ENCODE measurements at regions not wholly inside any gene's neighbourhood (a gene's known extent, or its start where the extent isn't known, plus 50 kb on each side); places are given as distances from the start of the nearest gene placed in this dataset.

- no peak for ATAC-seq
- TF ChIP-seq ARNTL (CRISPR knock-in tag; IDR thresholded peaks at IDR 0.05; ENCODE audit: borderline replicate concordance, low read depth), result no peak
- TF ChIP-seq CSRNP3 (CRISPR knock-in tag; IDR thresholded peaks at IDR 0.05), result no peak
- TF ChIP-seq OSR1 (CRISPR knock-in tag; IDR thresholded peaks at IDR 0.05), result no peak
- TF ChIP-seq PPARA (CRISPR knock-in tag; IDR thresholded peaks at IDR 0.05; ENCODE audit: borderline replicate concordance), result no peak
- no peak for TF ChIP-seq CSDC2 (CRISPR knock-in tag; IDR thresholded peaks at IDR 0.05)
- TF ChIP-seq ZC3H10 (CRISPR knock-in tag; IDR thresholded peaks at IDR 0.05), result no peak
- no peak for TF ChIP-seq SNAI2 (CRISPR knock-in tag; IDR thresholded peaks at IDR 0.05)
- no peak for TF ChIP-seq PATZ1 (CRISPR knock-in tag; IDR thresholded peaks at IDR 0.05; ENCODE audit: borderline replicate concordance)
- TF ChIP-seq CREB5 (CRISPR knock-in tag; IDR thresholded peaks at IDR 0.05; ENCODE audit: low read depth), result no peak
- TF ChIP-seq TOX (CRISPR knock-in tag; IDR thresholded peaks at IDR 0.05; ENCODE audit: borderline replicate concordance), result no peak
- no peak for TF ChIP-seq ZNF565 (CRISPR knock-in tag; conservative IDR thresholded peaks at IDR 0.05; ENCODE audit: low read depth)
Measured at GRCh38 chr2:145558617-145559350, 1038.9 kb upstream of the ZEB2 start.

- TF ChIP-seq OSR1 (CRISPR knock-in tag; IDR thresholded peaks at IDR 0.05), result no peak
- TF ChIP-seq TOX (CRISPR knock-in tag; IDR thresholded peaks at IDR 0.05; ENCODE audit: borderline replicate concordance), result no peak
- TF ChIP-seq ZFP3 (CRISPR knock-in tag; IDR thresholded peaks at IDR 0.05), result no peak
- no peak for TF ChIP-seq PPARA (CRISPR knock-in tag; IDR thresholded peaks at IDR 0.05; ENCODE audit: borderline replicate concordance)
- TF ChIP-seq ESRRG (CRISPR knock-in tag; IDR thresholded peaks at IDR 0.05), result no peak
- TF ChIP-seq GLIS3 (CRISPR knock-in tag; IDR thresholded peaks at IDR 0.05), result no peak
- TF ChIP-seq ZFP30 (CRISPR knock-in tag; IDR thresholded peaks at IDR 0.05), result no peak
- TF ChIP-seq ZNF565 (CRISPR knock-in tag; conservative IDR thresholded peaks at IDR 0.05; ENCODE audit: low read depth), result no peak
- TF ChIP-seq TSHZ2 (CRISPR knock-in tag; IDR thresholded peaks at IDR 0.05), result no peak
- no peak for TF ChIP-seq TCF4 (CRISPR knock-in tag; IDR thresholded peaks at IDR 0.05; ENCODE audit: borderline replicate concordance)
- TF ChIP-seq ARNTL (CRISPR knock-in tag; IDR thresholded peaks at IDR 0.05; ENCODE audit: borderline replicate concordance, low read depth), result no peak
- TF ChIP-seq BACH2 (CRISPR knock-in tag; IDR thresholded peaks at IDR 0.05; ENCODE audit: borderline replicate concordance), result no peak
- TF ChIP-seq ZNF70 (CRISPR knock-in tag; IDR thresholded peaks at IDR 0.05), result no peak
- no peak for TF ChIP-seq ISL1 (CRISPR knock-in tag; IDR thresholded peaks at IDR 0.05)
- TF ChIP-seq, protein P1, sequence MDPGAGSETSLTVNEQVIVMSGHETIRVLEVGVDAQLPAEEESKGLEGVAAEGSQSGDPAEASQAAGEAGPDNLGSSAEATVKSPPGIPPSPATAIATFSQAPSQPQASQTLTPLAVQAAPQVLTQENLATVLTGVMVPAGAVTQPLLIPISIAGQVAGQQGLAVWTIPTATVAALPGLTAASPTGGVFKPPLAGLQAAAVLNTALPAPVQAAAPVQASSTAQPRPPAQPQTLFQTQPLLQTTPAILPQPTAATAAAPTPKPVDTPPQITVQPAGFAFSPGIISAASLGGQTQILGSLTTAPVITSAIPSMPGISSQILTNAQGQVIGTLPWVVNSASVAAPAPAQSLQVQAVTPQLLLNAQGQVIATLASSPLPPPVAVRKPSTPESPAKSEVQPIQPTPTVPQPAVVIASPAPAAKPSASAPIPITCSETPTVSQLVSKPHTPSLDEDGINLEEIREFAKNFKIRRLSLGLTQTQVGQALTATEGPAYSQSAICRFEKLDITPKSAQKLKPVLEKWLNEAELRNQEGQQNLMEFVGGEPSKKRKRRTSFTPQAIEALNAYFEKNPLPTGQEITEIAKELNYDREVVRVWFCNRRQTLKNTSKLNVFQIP (CRISPR knock-in tag; IDR thresholded peaks at IDR 0.05; ENCODE audit: borderline replicate concordance, low read depth), result no peak
- no peak for TF ChIP-seq PATZ1 (CRISPR knock-in tag; IDR thresholded peaks at IDR 0.05; ENCODE audit: borderline replicate concordance)
- TF ChIP-seq ZNF8 (CRISPR knock-in tag; IDR thresholded peaks at IDR 0.05), result no peak
- TF ChIP-seq RARB (CRISPR knock-in tag; IDR thresholded peaks at IDR 0.05), result no peak
Measured at GRCh38 chr2:145555360-145555759, 1035.4 kb upstream of the ZEB2 start.

More at GRCh38 chr2:145555360-145555759, 1035.4 kb upstream of the ZEB2 start:
- no peak for ATAC-seq
